Epithelial cell of prostate (primary cell): ENCODE measurements at regions not wholly inside any gene's neighbourhood (a gene's known extent, or its start where the extent isn't known, plus 50 kb on each side); places are given as distances from the start of the nearest gene placed in this dataset.
"Not testable (repeated sequence)": the region's sequence is repeated elsewhere in the genome, so short reads cannot be mapped to it uniquely, and the experiment has no call there.

Experiments
- DNase-seq: peaks from one replicate; pipeline ENCODE4 v3.0.0-alpha.2; 2011; ENCODE audit warnings: low read depth, low spot score
- H3K27ac ChIP-seq: fragments of 450-650 bp; 2 replicates; pipeline ENCODE4 v1.5.1; 2017; ENCODE audit warnings: mild to moderate bottlenecking

- no peak for DNase-seq
- no peak overlapping the region for H3K27ac ChIP-seq
These were observed 437.1 kb upstream of the PMFBP1 start for GRCh38 chr16:72609066-72609465.

GRCh38 chr16:72604375-72604774, 432.4 kb upstream of the PMFBP1 start:
- DNase-seq, result no peak
- no peak overlapping the region for H3K27ac ChIP-seq

DNA sequence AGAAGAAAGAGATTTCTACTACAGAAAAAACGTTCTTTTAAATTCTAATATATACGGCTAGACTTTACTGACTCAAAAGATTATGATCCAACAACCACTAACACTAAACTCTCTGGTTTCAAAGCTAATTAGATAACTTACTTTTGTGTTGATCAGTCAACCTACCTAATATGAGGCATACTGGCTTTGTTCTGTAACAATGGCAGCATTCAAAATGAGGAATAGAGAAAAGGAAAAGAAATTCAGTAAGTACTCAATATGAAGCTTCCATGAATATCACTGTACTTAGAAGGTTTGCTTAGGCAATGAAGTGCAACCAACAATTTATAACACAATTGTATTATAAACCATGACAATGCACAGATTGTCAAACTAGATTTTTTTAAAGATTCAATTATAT, 430.5 kb upstream of the PMFBP1 start:
- no peak for DNase-seq
- H3K27ac ChIP-seq, result no peak overlapping the region

DNA sequence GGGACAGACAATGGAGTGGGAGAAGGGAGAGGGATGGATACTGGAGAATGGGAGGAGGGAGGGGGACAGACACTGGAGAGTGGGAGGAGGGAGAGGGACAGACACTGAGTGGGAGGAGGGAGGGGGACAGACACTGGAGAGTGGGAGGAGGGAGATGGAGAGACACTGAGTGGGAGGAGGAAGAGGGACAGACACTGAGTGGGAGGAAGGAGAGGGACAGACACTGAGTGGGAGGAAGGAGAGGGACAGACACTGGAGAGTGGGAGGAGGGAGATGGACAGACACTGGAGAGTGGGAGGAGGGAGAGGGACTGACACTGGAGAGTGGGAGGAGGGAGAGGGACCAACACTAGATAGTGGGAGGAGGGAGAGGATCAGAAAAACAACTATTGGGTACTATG, 426.7 kb upstream of the PMFBP1 start:
- no peak for DNase-seq
- H3K27ac ChIP-seq, result no peak overlapping the region

GRCh38 chr16:72597938-72598337, 426.0 kb upstream of the PMFBP1 start:
- no peak for DNase-seq
- H3K27ac ChIP-seq, result no peak overlapping the region

- no peak overlapping the region for H3K27ac ChIP-seq
- DNase-seq, result no peak
These were observed 424.4 kb upstream of the PMFBP1 start for GRCh38 chr16:72596373-72596772.

DNA sequence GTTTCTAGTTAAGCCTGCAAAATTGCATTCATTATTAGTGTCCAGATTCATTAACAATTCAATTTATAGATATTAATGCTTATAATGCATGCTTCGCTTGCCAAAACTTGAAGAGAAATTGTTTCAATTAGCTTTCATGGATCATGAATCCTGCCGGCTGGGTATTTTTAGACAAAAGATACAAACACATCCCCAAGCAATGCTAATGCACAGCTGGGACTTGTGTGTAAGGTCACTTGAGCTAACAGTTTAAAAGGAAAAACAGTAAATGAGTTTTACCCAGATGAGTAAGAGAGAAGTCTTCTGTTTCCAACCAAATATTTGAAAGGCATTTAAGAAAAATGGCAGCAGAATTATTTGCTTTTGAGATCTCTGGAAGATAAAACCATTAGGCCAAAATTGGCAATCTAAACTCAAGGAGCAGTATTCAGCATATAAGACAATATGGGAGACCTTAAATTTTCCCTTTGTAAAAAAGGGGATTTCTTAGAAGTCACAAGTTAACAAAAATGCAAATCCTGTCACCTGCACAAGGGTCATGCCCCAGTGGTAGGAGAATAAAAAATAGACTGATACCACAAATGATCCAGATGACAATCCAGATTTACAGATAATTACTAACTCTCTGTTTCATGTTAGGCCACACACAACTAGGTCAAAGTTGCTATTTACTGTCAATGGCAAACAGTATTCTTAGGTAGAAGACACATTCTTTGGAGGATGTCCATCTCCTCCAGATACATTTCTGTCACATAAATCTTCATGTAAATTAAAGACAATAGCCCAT, 418.4 kb upstream of the PMFBP1 start:
- no peak for DNase-seq

DNA sequence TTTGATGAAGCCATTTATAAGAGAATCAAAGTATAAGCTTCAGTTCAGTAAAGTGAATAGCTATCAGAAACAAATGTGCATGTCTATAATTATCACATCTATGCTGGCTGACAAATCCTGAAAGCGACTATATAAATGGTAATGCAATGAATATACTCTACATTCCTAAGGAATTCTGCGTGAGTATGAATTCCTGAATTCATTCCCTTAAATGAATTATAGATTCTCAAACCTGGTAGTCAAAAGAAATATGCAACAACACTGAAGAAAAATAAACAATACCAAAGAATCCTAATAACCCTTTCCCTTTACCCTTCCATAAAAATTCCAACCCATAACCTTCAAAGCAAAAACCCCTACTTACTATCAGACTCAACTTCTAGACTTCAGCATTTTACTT, 416.6 kb upstream of the PMFBP1 start:
- no peak for DNase-seq
- no peak overlapping the region for H3K27ac ChIP-seq

More for the DNA sequence above, 418.4 kb upstream of the PMFBP1 start:
- H3K27ac ChIP-seq, result no peak overlapping the region

DNA sequence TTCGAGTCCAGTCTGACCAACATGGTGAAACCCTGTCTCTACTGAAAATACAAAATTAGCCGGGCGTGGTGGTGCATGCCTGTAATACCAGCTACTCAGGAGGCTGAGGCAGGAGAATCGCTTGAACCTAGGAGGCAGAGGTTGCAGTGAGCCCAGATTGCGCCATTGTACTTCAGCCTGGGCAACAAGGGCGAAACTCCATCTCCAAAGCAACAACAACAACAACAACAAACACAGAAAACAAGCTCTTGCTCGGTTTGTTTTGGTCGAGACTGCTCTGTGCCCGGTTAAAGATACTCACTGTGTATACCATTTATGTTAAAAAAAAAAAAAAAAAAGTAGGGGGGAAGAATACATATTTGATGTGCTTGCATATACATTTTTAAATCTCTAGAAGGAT, 406.1 kb upstream of the PMFBP1 start:
- not testable (repeated sequence) for DNase-seq, H3K27ac ChIP-seq

DNA sequence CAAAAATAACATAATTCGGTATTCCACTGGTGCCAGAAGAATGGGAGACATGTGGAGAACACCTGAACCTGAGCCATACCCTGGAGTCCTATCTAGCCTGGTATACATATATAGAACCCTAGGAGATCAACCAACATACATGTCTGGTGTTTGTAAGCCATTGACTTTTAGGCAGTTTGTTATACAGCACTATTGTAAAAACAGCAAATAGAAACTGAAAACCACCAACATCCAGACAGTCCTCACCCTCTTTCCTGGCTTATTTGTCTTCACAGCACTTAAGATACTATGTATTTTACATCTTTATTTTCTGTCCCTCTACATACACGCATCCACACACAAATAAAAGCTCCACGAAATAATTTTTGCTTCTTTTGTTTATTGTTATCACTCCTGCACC, 404.2 kb upstream of the PMFBP1 start:
- no peak overlapping the region for H3K27ac ChIP-seq
- DNase-seq, result no peak

- H3K27ac ChIP-seq, result no peak overlapping the region
- DNase-seq, result no peak
These were observed 397.7 kb upstream of the PMFBP1 start for GRCh38 chr16:72569677-72570076.

- DNase-seq, result no peak
- no peak overlapping the region for H3K27ac ChIP-seq
These were observed 396.5 kb upstream of the PMFBP1 start for GRCh38 chr16:72568502-72568901.

GRCh38 chr16:72566174-72566573, 394.2 kb upstream of the PMFBP1 start:
- no peak overlapping the region for H3K27ac ChIP-seq
- DNase-seq, result no peak

DNA sequence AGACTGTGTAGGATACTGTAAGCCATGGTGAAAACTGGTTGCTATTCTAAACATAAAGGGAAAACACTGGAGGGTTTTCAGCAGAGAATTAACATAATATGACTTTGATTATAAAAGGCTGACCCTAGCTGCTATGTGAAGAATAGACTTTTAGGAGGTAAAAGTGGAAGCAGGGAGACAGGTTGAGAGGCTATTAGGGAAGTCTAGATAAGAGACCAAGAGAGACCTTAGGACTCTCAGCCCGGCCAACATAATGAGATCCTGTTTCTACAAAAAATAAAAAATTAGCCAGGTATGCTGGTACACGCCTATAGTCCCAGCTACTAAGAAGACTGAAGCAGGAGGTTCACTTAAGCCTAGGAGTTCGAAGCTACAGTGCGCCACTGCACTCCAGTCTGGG, 393.2 kb upstream of the PMFBP1 start:
- no peak overlapping the region for H3K27ac ChIP-seq
- no peak for DNase-seq

DNA sequence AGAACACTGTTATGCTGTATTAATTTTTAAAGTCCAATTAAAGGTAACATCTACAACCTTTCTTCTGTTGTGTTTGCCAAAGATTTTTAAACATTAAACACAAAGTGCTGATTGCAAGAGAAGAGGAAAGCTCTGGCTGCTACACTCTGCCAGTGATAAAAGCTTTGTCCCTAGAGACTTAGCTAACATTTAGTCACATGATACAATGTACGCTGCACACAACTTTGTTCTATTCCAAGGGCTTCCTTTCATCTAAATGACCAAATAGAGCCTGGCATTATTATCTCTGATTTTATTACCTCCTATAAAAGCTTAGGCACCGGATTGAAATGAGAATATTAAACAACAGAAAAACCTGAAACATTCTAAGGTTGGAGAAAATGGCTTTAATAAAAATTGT, 388.7 kb upstream of the PMFBP1 start:
- no peak for DNase-seq

DNA sequence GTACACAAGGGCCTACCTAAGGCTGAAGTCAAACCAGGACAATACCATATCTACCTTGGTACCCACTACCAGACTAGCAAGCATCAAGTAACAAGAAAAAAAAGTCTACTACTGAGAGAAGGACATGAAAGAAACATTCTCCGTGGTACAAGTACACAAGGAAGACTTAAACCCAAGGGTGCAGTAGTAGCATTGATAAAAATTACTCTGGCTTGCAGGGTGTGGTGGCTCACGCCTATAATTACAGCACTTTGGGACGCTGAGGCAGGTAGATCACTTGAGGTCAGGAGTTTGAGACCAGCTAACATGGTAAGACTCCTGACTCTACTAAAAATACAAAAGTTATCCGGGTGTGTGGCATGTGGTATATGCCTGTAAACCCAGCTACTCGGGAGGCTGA, 386.5 kb upstream of the PMFBP1 start:
- DNase-seq, result no peak
- H3K27ac ChIP-seq, result no peak overlapping the region

More for the DNA sequence above, 388.7 kb upstream of the PMFBP1 start:
- no peak overlapping the region for H3K27ac ChIP-seq

GRCh38 chr16:72554935-72555334, 383.0 kb upstream of the PMFBP1 start:
- DNase-seq, result no peak
- no peak overlapping the region for H3K27ac ChIP-seq

- no peak for DNase-seq
- no peak overlapping the region for H3K27ac ChIP-seq
These were observed 380.7 kb upstream of the PMFBP1 start for GRCh38 chr16:72552654-72553053.

GRCh38 chr16:72551649-72552048, 379.7 kb upstream of the PMFBP1 start:
- no peak for DNase-seq
- no peak overlapping the region for H3K27ac ChIP-seq

GRCh38 chr16:72549878-72550277, 377.9 kb upstream of the PMFBP1 start:
- no peak overlapping the region for H3K27ac ChIP-seq
- DNase-seq, result no peak

- no peak for DNase-seq
- no peak overlapping the region for H3K27ac ChIP-seq
These were observed 370.1 kb upstream of the PMFBP1 start for GRCh38 chr16:72542102-72542501.

DNA sequence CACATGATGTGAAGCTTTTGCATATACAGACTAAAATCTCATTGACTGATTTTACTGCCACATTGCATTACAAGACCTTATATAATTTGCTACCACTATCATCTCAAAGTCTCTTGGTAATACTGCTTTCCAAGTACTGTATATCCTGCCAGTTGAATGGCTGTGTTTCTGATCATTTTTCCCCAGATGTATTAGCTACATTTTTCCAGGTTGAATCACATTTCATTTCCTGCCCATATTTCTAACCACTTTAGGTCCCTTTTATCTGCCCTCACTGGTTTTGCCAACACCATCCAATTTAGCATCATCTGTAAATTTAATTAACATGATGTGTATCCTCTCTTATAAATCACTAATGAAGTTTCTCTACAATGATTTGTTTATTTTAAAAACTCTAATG, 365.7 kb upstream of the PMFBP1 start:
- no peak overlapping the region for H3K27ac ChIP-seq
- DNase-seq, result no peak
